ENCODE measurements at regions not wholly inside any gene's neighbourhood (a gene's known extent, or its start where the extent isn't known, plus 50 kb on each side); places are given as distances from the start of the nearest gene placed in this dataset.

- DNase-seq, result no peak
Measured at GRCh38 chr10:44828508-44829142, 82.5 kb upstream of the TMEM72 start.

- DNase-seq, result no peak
Measured at GRCh38 chr10:44829426-44829825, 81.7 kb upstream of the TMEM72 start.

GRCh38 chr10:44830022-44830421 lies 81.1 kb upstream of the TMEM72 start:
- DNase-seq, result no peak

- no peak for DNase-seq
Measured at GRCh38 chr10:44831581-44831980, 79.6 kb upstream of the TMEM72 start.

GRCh38 chr10:44832595-44833390 lies 78.3 kb upstream of the TMEM72 start:
- no peak for DNase-seq

GRCh38 chr10:44834131-44834530 lies 77.0 kb upstream of the TMEM72 start:
- DNase-seq, result no peak

GRCh38 chr10:44835300-44835699 lies 75.8 kb upstream of the TMEM72 start:
- DNase-seq, result no peak

GRCh38 chr10:44843484-44843883 lies 67.7 kb upstream of the TMEM72 start:
- DNase-seq, result no peak

GRCh38 chr10:44845361-44846175 lies 65.6 kb upstream of the TMEM72 start:
- DNase-seq, result no peak

GRCh38 chr10:44847110-44847509 lies 64.0 kb upstream of the TMEM72 start:
- no peak for DNase-seq

GRCh38 chr10:44848211-44848610 lies 62.9 kb upstream of the TMEM72 start:
- DNase-seq, result no peak

GRCh38 chr10:44849936-44850335 lies 61.2 kb upstream of the TMEM72 start:
- DNase-seq, result no peak

GRCh38 chr10:44850356-44850934 lies 60.7 kb upstream of the TMEM72 start:
- DNase-seq, result no peak

GRCh38 chr10:44851413-44851812 lies 59.7 kb upstream of the TMEM72 start:
- no peak for DNase-seq

GRCh38 chr10:44851881-44852280 lies 59.3 kb upstream of the TMEM72 start:
- DNase-seq, result no peak

GRCh38 chr10:44853148-44853734 lies 57.9 kb upstream of the TMEM72 start:
- no peak for DNase-seq

- no peak for DNase-seq
Measured at GRCh38 chr10:44853796-44854195, 57.3 kb upstream of the TMEM72 start.

- DNase-seq, result no peak
Measured at GRCh38 chr10:44854693-44855350, 56.3 kb upstream of the TMEM72 start.

- DNase-seq, result no peak
Measured at GRCh38 chr10:44856696-44857095, 54.4 kb upstream of the TMEM72 start.

- DNase-seq, result no peak
Measured at GRCh38 chr10:44857363-44858016, 53.6 kb upstream of the TMEM72 start.

- no peak for DNase-seq
Measured at GRCh38 chr10:44858017-44858371, 53.1 kb upstream of the TMEM72 start.

GRCh38 chr10:44858988-44859387 lies 52.1 kb upstream of the TMEM72 start:
- no peak for DNase-seq

Data from SIG-M5 (cell line).